K562 (cell line): ENCODE measurements at regions not wholly inside any gene's neighbourhood (a gene's known extent, or its start where the extent isn't known, plus 50 kb on each side); places are given as distances from the start of the nearest gene placed in this dataset.
A peak's percentile ranks its signal among the peaks of the same experiment; 100 is the strongest.

Experiments
- ATAC-seq: fragments of 200-7000 bp; cut with Tn5 transposase; 3 replicates; pipeline ENCODE4 v1.9.1; 2020; ENCODE audit warnings: moderate library complexity
- BruUV-seq: library from RNA; stranded (reverse); fragments of 400-500 nt; replicated peaks from 2 replicates; lab custom pipeline; 2021; lab: Mats Ljungman, UMichigan
- CTCF ChIA-PET: fragments of 300-600 bp; formaldehyde crosslinking; extraction: SDS; loops from one replicate; lab custom pipeline; 2021; ENCODE audit warnings: low intra/inter-chr PET ratio; lab: Yijun Ruan, JAX
- POLR2A ChIA-PET: fragments of 300-600, 350-650 bp; sonication (Branson Sonifier 250); formaldehyde crosslinking; extraction: SDS; loops from one replicate; lab custom pipeline; 2021; ENCODE audit warnings: antibody characterized with exemption, inconsistent platforms; lab: Yijun Ruan, JAX
- DNase-seq, 4 experiments: peaks; one replicate each; pipeline versions ENCODE4 v3.0.0 to v3.0.0-alpha.2; 2011 to 2018; ENCODE audit warnings: low spot score in 3 of 4, mixed read lengths in 3 of 4; ENCODE audit errors: extremely low read depth in 1 of 4
- FAIRE-seq: peaks from 2 replicates; lab custom pipeline; 2011; peaks lifted over from hg19 to GRCh38; lab: Jason Lieb, UNC
- H2AFZ ChIP-seq: 2 replicates; pipeline ENCODE4 v1.6.0; 2011; ENCODE audit warnings: low read depth, low read length, control low read depth, inconsistent platforms
- H3K27ac ChIP-seq: fragments of 200-600 bp; 3 replicates; pipeline ENCODE4 v1.8.0; 2011; ENCODE audit warnings: low read depth, mild to moderate bottlenecking, control low read depth, inconsistent platforms, low read length, moderate library complexity, mixed read lengths; ENCODE audit errors: extremely low read depth
- H3K27me3 ChIP-seq, 2 experiments: fragments of 300-600 bp in 1 of 2; 2 replicates in 1 of 2; 3 replicates in 1 of 2; pipeline versions ENCODE4 v1.6.0 to v1.8.0; 2011; ENCODE audit warnings: inconsistent platforms in 2 of 2, low read length in 2 of 2, mild to moderate bottlenecking in 1 of 2, mixed read lengths in 1 of 2, moderate library complexity in 1 of 2; ENCODE audit not compliant: control insufficient read depth in 2 of 2, insufficient read depth in 2 of 2
- H3K36me3 ChIP-seq: fragments of 300-600 bp; 3 replicates; pipeline ENCODE4 v1.8.0; 2011; ENCODE audit warnings: mild to moderate bottlenecking, low read length, inconsistent platforms; ENCODE audit not compliant: control insufficient read depth, insufficient read depth
- H3K4me1 ChIP-seq, 2 experiments: fragments of 200-600 bp in 1 of 2; replicated peaks in 1 of 2; 2 replicates in 1 of 2; 3 replicates in 1 of 2; pipeline versions ENCODE4 v1.5.1 to v1.8.0; 2011; ENCODE audit warnings: inconsistent platforms in 2 of 2, low read length in 2 of 2, mild to moderate bottlenecking in 1 of 2, mixed read lengths in 1 of 2, moderate library complexity in 1 of 2; ENCODE audit not compliant: control insufficient read depth in 2 of 2, insufficient read depth in 2 of 2
- H3K4me2 ChIP-seq: 2 replicates; pipeline ENCODE4 v1.6.1; 2011; ENCODE audit warnings: low read length, control low read depth, inconsistent platforms, mixed read lengths; ENCODE audit not compliant: insufficient read depth
- H3K4me3 ChIP-seq: fragments of 200-600 bp; sonication (generic), shearing (Covaris generic); 2 replicates; pipeline ENCODE4 v1.5.1; 2016; ENCODE audit warnings: control low read depth, inconsistent platforms
- H3K79me2 ChIP-seq: fragments of 200-600 bp; 3 replicates; pipeline ENCODE4 v1.8.0; 2011; ENCODE audit warnings: low read length, inconsistent platforms; ENCODE audit not compliant: control insufficient read depth, insufficient read depth
- H3K9ac ChIP-seq, 2 experiments: 2 replicates each; pipeline versions ENCODE4 v1.6.0 to v1.6.1; 2011; ENCODE audit warnings: low read depth in 2 of 2, low read length in 2 of 2, control low read depth in 1 of 2, inconsistent platforms in 1 of 2, mild to moderate bottlenecking in 1 of 2, mixed read lengths in 1 of 2; ENCODE audit not compliant: insufficient read depth in 1 of 2
- H3K9me1 ChIP-seq: one replicate; pipeline ENCODE4 v1.6.0; 2011; ENCODE audit warnings: inconsistent platforms, mild to moderate bottlenecking, low read length, moderate library complexity; ENCODE audit not compliant: control insufficient read depth, insufficient read depth
- H3K9me3 ChIP-seq: replicated peaks from 2 replicates; pipeline ENCODE4 v1.5.1; 2011; ENCODE audit warnings: low read depth, low read length, inconsistent platforms; ENCODE audit not compliant: control insufficient read depth, insufficient read depth
- H4K20me1 ChIP-seq: replicated peaks from 2 replicates; pipeline ENCODE4 v1.6.1; 2011; ENCODE audit warnings: low read length, inconsistent platforms, mixed read lengths; ENCODE audit not compliant: control insufficient read depth, insufficient read depth
- CCAR2 ChIP-seq: fragments of 200-400 bp; formaldehyde crosslinking; IDR thresholded peaks from 2 replicates; pipeline ENCODE4 v1.6.1; 2017; ENCODE audit warnings: mild to moderate bottlenecking, low read depth, low read length
- FOXK2 ChIP-seq, 2 experiments: fragments of 450-650 bp; IDR thresholded peaks in 1 of 2; conservative IDR thresholded peaks in 1 of 2; 2 replicates each; pipeline ENCODE4 v1.6.1; 2016; ENCODE audit warnings: low read depth in 2 of 2, mild to moderate bottlenecking in 1 of 2
- HES1 ChIP-seq: fragments of 450-650 bp; IDR thresholded peaks from 2 replicates; pipeline ENCODE4 v1.6.1; 2016; ENCODE audit warnings: low read depth, mild to moderate bottlenecking, moderate library complexity
- HIVEP1 ChIP-seq: fragments of 250-450 bp; sonication (Bioruptor Pico); IDR thresholded peaks from 2 replicates; pipeline ENCODE4 v1.4.0; 2020; ENCODE audit warnings: mild to moderate bottlenecking
- NFATC3 ChIP-seq: fragments of 450-650 bp; IDR thresholded peaks from 2 replicates; pipeline ENCODE4 v1.6.1; 2017; ENCODE audit warnings: mild to moderate bottlenecking
- NR4A1 ChIP-seq, 2 experiments: fragments of 250-450 bp in 1 of 2; fragments of 450-650 bp in 1 of 2; sonication (Bioruptor Pico) in 1 of 2; IDR thresholded peaks; 2 replicates each; pipeline versions ENCODE4 v1.4.0 to v1.6.1; 2016 to 2020; ENCODE audit warnings: mild to moderate bottlenecking in 2 of 2, missing compliant biosample characterization in 1 of 2, missing genetic modification characterization in 1 of 2, moderate library complexity in 1 of 2
- PRPF4 ChIP-seq: fragments of 200-400 bp; formaldehyde crosslinking; IDR thresholded peaks from one replicate; pipeline ENCODE4 v1.6.1; 2017; ENCODE audit warnings: low read length, low read depth, mild to moderate bottlenecking; ENCODE audit not compliant: insufficient read depth, poor library complexity, severe bottlenecking
- STAT5B ChIP-seq: fragments of 250-450 bp; sonication (Bioruptor Pico); IDR thresholded peaks from 2 replicates; pipeline ENCODE4 v1.8.0; 2021; ENCODE audit warnings: mild to moderate bottlenecking, inconsistent platforms
- TAF15 ChIP-seq: fragments of 200-400 bp; formaldehyde crosslinking; IDR thresholded peaks from 2 replicates; pipeline ENCODE4 v1.6.1; 2017; ENCODE audit warnings: mild to moderate bottlenecking, low read depth, low read length, moderate library complexity
- TFAM ChIP-seq: fragments of 250-450 bp; sonication (Bioruptor Pico); conservative IDR thresholded peaks from 2 replicates; pipeline ENCODE4 v1.5.0; 2021; ENCODE audit warnings: mild to moderate bottlenecking, moderate library complexity
- TRIM24 ChIP-seq, 2 experiments: fragments of 450-650 bp; IDR thresholded peaks; 2 replicates each; pipeline ENCODE4 v1.6.1; 2016
- ZC3H11A ChIP-seq: IDR thresholded peaks from 2 replicates; pipeline ENCODE4 v1.6.1; 2012; ENCODE audit warnings: low read depth, low read length, improper control_type of control experiment
- ZNF197 ChIP-seq: fragments of 200-800 bp; sonication (Bioruptor generic); IDR thresholded peaks from 2 replicates; pipeline ENCODE4 v1.6.1; 2016; ENCODE audit warnings: low read depth, missing genetic modification characterization, missing compliant biosample characterization
- WGBS: fragments of 100-300 bp; shearing (Covaris generic); methylation state at CpG from one replicate; pipeline ENCODE4 v1.1.6; 2016; ENCODE audit warnings: low coverage, mixed read lengths; ENCODE audit not compliant: insufficient coverage; ENCODE audit errors: missing lambda C conversion rate; 5-methylcytosine and 5-hydroxymethylcytosine counted together
- in situ Hi-C: fragments of 300-500 bp; cut with MboI; formaldehyde crosslinking; loops from 4 replicates; pipeline ENCODE4 v1.15.0; 2018; ENCODE audit warnings: inconsistent platforms, mixed read lengths
- intact Hi-C: fragments of 100-400 bp; cut with micrococcal nuclease; formaldehyde crosslinking; loops from 2 replicates; pipeline ENCODE4 v1.14.2; 2022
- TF ChIP-seq, protein P1 (sequence below): sonication (generic); formaldehyde crosslinking; IDR thresholded peaks from 2 replicates; pipeline ENCODE4 v1.8.1; 2023; ENCODE audit warnings: mild to moderate bottlenecking, missing genetic modification reagents
- TF ChIP-seq, protein P2 (sequence below), 3 experiments: fragments of 200-800 bp in 1 of 3; sonication (Bioruptor generic) in 1 of 3; sonication (generic) in 1 of 3; formaldehyde crosslinking in 1 of 3; IDR thresholded peaks; 2 replicates each; pipeline versions ENCODE4 v1.6.1 to v1.8.0; 2016 to 2022; ENCODE audit warnings: mild to moderate bottlenecking in 2 of 3, missing compliant biosample characterization in 2 of 3, missing genetic modification characterization in 2 of 3, missing genetic modification reagents in 1 of 3
- TF ChIP-seq, protein P3 (sequence below): fragments of 250-450 bp; sonication (Bioruptor Pico); IDR thresholded peaks from 2 replicates; pipeline ENCODE4 v1.8.0; 2022; ENCODE audit warnings: moderate library complexity, mild to moderate bottlenecking, inconsistent platforms

DNA sequence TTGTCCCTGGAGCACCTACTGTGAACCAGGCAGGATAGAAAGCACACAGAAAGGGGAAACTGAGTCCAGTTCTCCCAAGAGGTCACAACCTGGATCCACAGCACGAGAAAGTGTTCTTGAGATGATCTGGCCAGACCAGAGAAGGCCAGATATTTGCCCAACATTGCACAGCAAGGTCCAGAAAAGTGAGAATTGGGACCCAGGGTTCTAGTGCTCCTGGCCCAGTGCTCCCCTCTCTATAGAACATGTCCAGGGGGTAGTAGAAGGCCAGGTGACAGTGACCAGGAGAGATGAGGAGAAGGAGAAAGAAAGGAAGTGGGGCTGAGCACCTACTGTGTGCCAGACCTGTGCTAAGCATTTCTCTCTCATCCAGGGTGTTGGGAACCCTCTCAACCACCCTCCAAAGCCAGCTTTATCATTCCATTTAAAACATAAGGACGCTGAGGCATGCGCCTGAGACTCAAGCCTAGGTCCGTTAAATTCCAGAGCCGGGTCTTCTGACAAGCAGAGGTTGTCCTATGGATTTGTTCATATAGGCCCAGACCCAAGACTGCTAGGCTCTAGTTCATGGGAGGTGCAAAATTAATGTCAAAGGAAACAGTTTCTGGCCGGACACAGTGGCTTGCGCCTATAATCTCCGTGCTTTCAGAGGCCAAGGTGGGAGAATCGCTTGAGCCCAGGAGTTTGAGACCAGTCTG is 128.7 kb downstream of the MN1 start (continued):
- TF ChIP-seq, protein P1, sequence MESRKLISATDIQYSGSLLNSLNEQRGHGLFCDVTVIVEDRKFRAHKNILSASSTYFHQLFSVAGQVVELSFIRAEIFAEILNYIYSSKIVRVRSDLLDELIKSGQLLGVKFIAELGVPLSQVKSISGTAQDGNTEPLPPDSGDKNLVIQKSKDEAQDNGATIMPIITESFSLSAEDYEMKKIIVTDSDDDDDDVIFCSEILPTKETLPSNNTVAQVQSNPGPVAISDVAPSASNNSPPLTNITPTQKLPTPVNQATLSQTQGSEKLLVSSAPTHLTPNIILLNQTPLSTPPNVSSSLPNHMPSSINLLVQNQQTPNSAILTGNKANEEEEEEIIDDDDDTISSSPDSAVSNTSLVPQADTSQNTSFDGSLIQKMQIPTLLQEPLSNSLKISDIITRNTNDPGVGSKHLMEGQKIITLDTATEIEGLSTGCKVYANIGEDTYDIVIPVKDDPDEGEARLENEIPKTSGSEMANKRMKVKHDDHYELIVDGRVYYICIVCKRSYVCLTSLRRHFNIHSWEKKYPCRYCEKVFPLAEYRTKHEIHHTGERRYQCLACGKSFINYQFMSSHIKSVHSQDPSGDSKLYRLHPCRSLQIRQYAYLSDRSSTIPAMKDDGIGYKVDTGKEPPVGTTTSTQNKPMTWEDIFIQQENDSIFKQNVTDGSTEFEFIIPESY (CRISPR knock-in tag) = peak; percentile 46; the same call in 1 of the 2 replicates

DNA sequence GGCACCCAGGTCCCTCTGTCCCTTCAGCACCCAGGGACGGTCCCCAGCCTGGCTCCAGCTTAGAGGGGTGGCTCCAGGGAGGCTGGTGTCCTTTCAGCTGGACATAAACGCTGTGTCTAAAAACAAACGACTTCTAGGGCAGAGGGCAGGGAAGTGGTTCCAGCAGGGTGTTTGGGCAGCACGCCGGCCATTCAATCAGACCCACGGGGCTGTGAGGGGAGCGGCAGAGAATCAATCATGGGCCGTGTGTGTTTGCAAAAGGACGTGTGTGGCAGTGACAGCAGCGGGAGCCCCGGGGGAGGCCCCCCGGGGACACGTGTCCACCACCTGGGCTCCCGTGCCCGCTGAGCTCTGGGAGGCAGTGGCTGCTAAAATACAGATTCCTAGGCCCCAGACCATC is 127.7 kb downstream of the MN1 start:
- Histone ChIP-seq H3K9me3 (no peaks in the 10 kb centered on the region), H3K36me3 (no peaks in the 10 kb centered on the region), H3K27ac (no peak overlapping the region), H2AFZ (no peak overlapping the region), H4K20me1 (no peaks in the 10 kb centered on the region), H3K27me3 (no peaks in the 10 kb centered on the region), H3K9ac (peak overlapping the region in 1 of 2 experiments; percentile 45; a peak in 1 of 4 replicates), H3K79me2 (no peaks in the 10 kb centered on the region), H3K4me1 (peaks cover 28 to 40% of the 10 kb centered on the region in 2 experiments), H3K9me1 (no peaks in the 10 kb centered on the region), H3K4me3 (no peak overlapping the region), H3K4me2 (no peak overlapping the region)
- FAIRE-seq (no peak), DNase-seq (no peak), ATAC-seq (no peak)
- intact Hi-C loops = no loop called here
- 55% methylated on average over 12 of the region's 15 CpGs for WGBS
- in situ Hi-C loops = no loop called here
- BruUV-seq = no TSS peak
- ChIA-PET POLR2A (no interaction called here), CTCF (no interaction called here)
- TF ChIP-seq ZNF197 = no peak
- TF ChIP-seq TAF15 = no peak
- no peak for TF ChIP-seq HIVEP1 (CRISPR knock-in tag)
- TF ChIP-seq HES1 = no peak
- no peak for TF ChIP-seq TRIM24 (IDR thresholded peaks at IDR 0.05)
- TF ChIP-seq ZC3H11A = no peak
- TF ChIP-seq, protein P2, sequence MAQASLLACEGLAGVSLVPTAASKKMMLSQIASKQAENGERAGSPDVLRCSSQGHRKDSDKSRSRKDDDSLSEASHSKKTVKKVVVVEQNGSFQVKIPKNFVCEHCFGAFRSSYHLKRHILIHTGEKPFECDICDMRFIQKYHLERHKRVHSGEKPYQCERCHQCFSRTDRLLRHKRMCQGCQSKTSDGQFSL (CRISPR knock-in tag; IDR thresholded peaks at IDR 0.05) = no peak
- TF ChIP-seq, protein P2 (tag; IDR thresholded peaks at IDR 0.05) = no peak
- TF ChIP-seq CCAR2 = no peak
- TF ChIP-seq, protein P3, sequence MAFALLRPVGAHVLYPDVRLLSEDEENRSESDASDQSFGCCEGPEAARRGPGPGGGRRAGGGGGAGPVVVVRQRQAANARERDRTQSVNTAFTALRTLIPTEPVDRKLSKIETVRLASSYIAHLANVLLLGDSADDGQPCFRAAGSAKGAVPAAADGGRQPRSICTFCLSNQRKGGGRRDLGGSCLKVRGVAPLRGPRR = no peak
- TF ChIP-seq PRPF4 = no peak
- TF ChIP-seq NR4A1 (CRISPR knock-in tag; IDR thresholded peaks at IDR 0.05) = no peak
- TF ChIP-seq NR4A1 (tag; IDR thresholded peaks at IDR 0.05) = no peak
- TF ChIP-seq NFATC3 = no peak
- TF ChIP-seq FOXK2 (conservative IDR thresholded peaks at IDR 0.05 in 1 of 2, IDR thresholded peaks at IDR 0.05 in 1 of 2; ENCODE audit: low read depth in 2 of 2) = no peak
- TF ChIP-seq TFAM = no peak
- TF ChIP-seq STAT5B (CRISPR knock-in tag) = no peak
